HEK293T (cell line): ENCODE measurements at regions not wholly inside any gene's neighbourhood (a gene's known extent, or its start where the extent isn't known, plus 50 kb on each side); places are given as distances from the start of the nearest gene placed in this dataset.

Experiments used
- ARNT ChIP-seq: fragments of 450-650 bp; IDR thresholded peaks from 2 replicates; pipeline ENCODE4 v1.6.1; 2017; ENCODE audit warnings: mild to moderate bottlenecking
- BHLHE40 ChIP-seq: fragments of 450-650 bp; IDR thresholded peaks from 2 replicates; pipeline ENCODE4 v1.6.1; 2016; ENCODE audit warnings: mild to moderate bottlenecking, moderate library complexity, borderline replicate concordance
- ELF4 ChIP-seq: fragments of 450-650 bp; IDR thresholded peaks from 2 replicates; pipeline ENCODE4 v1.6.1; 2017; ENCODE audit warnings: antibody characterized with exemption
- FOXA1 ChIP-seq: fragments of 450-650 bp; IDR thresholded peaks from 2 replicates; pipeline ENCODE4 v1.6.1; 2016; ENCODE audit warnings: mild to moderate bottlenecking
- FOXK2 ChIP-seq: fragments of 450-650 bp; IDR thresholded peaks from 2 replicates; pipeline ENCODE4 v1.6.1; 2016; ENCODE audit warnings: mild to moderate bottlenecking
- FOXM1 ChIP-seq: fragments of 450-650 bp; IDR thresholded peaks from 2 replicates; pipeline ENCODE4 v1.6.1; 2017; ENCODE audit warnings: mild to moderate bottlenecking, borderline replicate concordance
- L3MBTL2 ChIP-seq: fragments of 450-650 bp; conservative IDR thresholded peaks from 2 replicates; pipeline ENCODE4 v1.6.1; 2016; ENCODE audit warnings: mild to moderate bottlenecking
- LEF1 ChIP-seq: fragments of 450-650 bp; IDR thresholded peaks from 2 replicates; pipeline ENCODE4 v1.6.1; 2017; ENCODE audit warnings: mild to moderate bottlenecking, borderline replicate concordance
- NFRKB ChIP-seq: fragments of 450-650 bp; IDR thresholded peaks from 2 replicates; pipeline ENCODE4 v1.6.1; 2016; ENCODE audit warnings: mild to moderate bottlenecking, moderate library complexity
- SP1 ChIP-seq: fragments of 450-650 bp; IDR thresholded peaks from 2 replicates; pipeline ENCODE4 v1.6.1; 2017
- SUZ12 ChIP-seq: fragments of 450-650 bp; IDR thresholded peaks from 2 replicates; pipeline ENCODE4 v1.6.1; 2016; ENCODE audit warnings: mild to moderate bottlenecking
- TARDBP ChIP-seq: fragments of 450-650 bp; IDR thresholded peaks from 2 replicates; pipeline ENCODE4 v1.6.1; 2016
- ZNF384 ChIP-seq: fragments of 450-650 bp; IDR thresholded peaks from 2 replicates; pipeline ENCODE4 v1.6.1; 2016
- TF ChIP-seq, protein P1 (sequence below): fragments of 450-650 bp; IDR thresholded peaks from 2 replicates; pipeline ENCODE4 v1.6.1; 2016

DNA sequence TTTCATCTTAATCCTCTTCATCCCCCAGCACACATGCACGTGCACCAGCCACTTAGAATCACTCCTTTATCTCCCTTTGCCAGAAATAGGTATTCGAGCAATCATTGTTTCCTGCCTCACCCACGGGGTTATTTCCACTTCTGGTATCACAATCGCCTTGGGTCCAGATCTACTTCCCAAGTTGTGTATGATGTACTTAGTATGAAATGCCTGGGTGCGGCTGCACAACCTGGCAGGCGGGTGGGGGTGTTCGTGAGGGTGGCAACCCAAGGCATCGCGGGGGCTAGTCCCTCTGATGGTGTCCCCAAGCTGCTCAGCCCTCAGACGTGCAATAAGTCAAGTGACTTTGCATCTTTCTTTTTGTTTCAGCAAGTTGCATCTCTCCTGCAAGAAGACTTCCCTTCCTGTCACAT lies 475.6 kb downstream of the MIAT start:
- TF ChIP-seq, protein P1, sequence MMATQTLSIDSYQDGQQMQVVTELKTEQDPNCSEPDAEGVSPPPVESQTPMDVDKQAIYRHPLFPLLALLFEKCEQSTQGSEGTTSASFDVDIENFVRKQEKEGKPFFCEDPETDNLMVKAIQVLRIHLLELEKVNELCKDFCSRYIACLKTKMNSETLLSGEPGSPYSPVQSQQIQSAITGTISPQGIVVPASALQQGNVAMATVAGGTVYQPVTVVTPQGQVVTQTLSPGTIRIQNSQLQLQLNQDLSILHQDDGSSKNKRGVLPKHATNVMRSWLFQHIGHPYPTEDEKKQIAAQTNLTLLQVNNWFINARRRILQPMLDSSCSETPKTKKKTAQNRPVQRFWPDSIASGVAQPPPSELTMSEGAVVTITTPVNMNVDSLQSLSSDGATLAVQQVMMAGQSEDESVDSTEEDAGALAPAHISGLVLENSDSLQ: no peak
- TF ChIP-seq BHLHE40 (no peak), FOXK2 (no peak), LEF1 (no peak), TARDBP (no peak), FOXM1 (no peak), SUZ12 (no peak), ARNT (no peak), SP1 (no peak), FOXA1 (no peak), ELF4 (no peak), ZNF384 (no peak), NFRKB (no peak), L3MBTL2 (no peak)
